HG03565 (cell line): ENCODE measurements at regions not wholly inside any gene's neighbourhood (a gene's known extent, or its start where the extent isn't known, plus 50 kb on each side); places are given as distances from the start of the nearest gene placed in this dataset.
"Not testable (repeated sequence)": the region's sequence is repeated elsewhere in the genome, so short reads cannot be mapped to it uniquely, and the experiment has no call there.

Source experiments
- ATAC-seq: cut with Tn5 transposase; IDR thresholded peaks from one replicate; pipeline ENCODE4 v1.9.1; 2021; ENCODE audit warnings: mild to moderate bottlenecking, moderate library complexity; ENCODE audit not compliant: unreplicated experiment

GRCh38 chr4:177177541-177178081 is 132.1 kb upstream of the NEIL3 start:
- ATAC-seq = no peak

- no peak for ATAC-seq
Observed at GRCh38 chr4:177178246-177178645, 131.4 kb upstream of the NEIL3 start.

- no peak for ATAC-seq
Observed at GRCh38 chr4:177182166-177182565, 127.5 kb upstream of the NEIL3 start.

GRCh38 chr4:177182728-177183127 is 126.9 kb upstream of the NEIL3 start:
- no peak for ATAC-seq

- ATAC-seq = no peak
Observed at GRCh38 chr4:177185151-177185550, 124.5 kb upstream of the NEIL3 start.

GRCh38 chr4:177185579-177185978 is 124.1 kb upstream of the NEIL3 start:
- no peak for ATAC-seq

GRCh38 chr4:177187371-177187770 is 122.3 kb upstream of the NEIL3 start:
- ATAC-seq = no peak

GRCh38 chr4:177190995-177191580 is 118.6 kb upstream of the NEIL3 start:
- ATAC-seq = no peak

- ATAC-seq = no peak
Observed at GRCh38 chr4:177191586-177191985, 118.1 kb upstream of the NEIL3 start.

GRCh38 chr4:177191991-177192390 is 117.7 kb upstream of the NEIL3 start:
- ATAC-seq = no peak

- not testable (repeated sequence) for ATAC-seq
Observed at GRCh38 chr4:177193024-177193715, 116.5 kb upstream of the NEIL3 start.

GRCh38 chr4:177194906-177195305 is 114.8 kb upstream of the NEIL3 start:
- ATAC-seq = no peak

GRCh38 chr4:177196615-177197014 is 113.1 kb upstream of the NEIL3 start:
- no peak for ATAC-seq

GRCh38 chr4:177201614-177202013 is 108.1 kb upstream of the NEIL3 start:
- no peak for ATAC-seq

GRCh38 chr4:177204126-177204525 is 105.5 kb upstream of the NEIL3 start:
- ATAC-seq = no peak

- ATAC-seq = no peak
Observed at GRCh38 chr4:177214935-177215334, 94.7 kb upstream of the NEIL3 start.

GRCh38 chr4:177220376-177220775 is 89.3 kb upstream of the NEIL3 start:
- no peak for ATAC-seq

- ATAC-seq = no peak
Observed at GRCh38 chr4:177222781-177223180, 86.9 kb upstream of the NEIL3 start.

GRCh38 chr4:177225605-177226004 is 84.1 kb upstream of the NEIL3 start:
- ATAC-seq = peak; percentile 75

- no peak for ATAC-seq
Observed at GRCh38 chr4:177227636-177228035, 82.0 kb upstream of the NEIL3 start.

GRCh38 chr4:177228599-177228998 is 81.1 kb upstream of the NEIL3 start:
- ATAC-seq = no peak

- no peak for ATAC-seq
Observed at GRCh38 chr4:177229331-177229730, 80.3 kb upstream of the NEIL3 start.

GRCh38 chr4:177232473-177232872 is 77.2 kb upstream of the NEIL3 start:
- ATAC-seq = no peak
